ENCODE measurements at regions not wholly inside any gene's neighbourhood (a gene's known extent, or its start where the extent isn't known, plus 50 kb on each side); places are given as distances from the start of the nearest gene placed in this dataset.

DNA sequence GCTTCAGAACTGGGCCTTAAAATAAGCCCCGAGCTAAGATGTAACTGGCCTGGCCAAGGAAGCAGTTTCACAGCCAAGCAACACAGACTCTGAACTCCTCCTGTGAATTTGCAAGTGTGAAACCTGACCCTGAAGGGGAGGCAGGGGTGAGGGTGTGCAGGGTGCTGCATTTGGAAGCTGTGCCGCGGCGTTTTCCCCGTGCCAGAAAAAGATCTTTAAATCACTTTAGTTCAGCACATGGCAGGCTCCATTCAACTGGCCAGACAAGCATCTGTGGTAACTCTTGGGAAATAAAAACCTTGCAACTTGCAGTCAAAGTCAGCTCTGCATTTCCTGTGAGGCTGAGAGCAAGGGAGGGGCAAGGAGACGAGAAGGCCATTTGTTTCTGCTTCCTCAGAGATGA is 209.3 kb upstream of the SOX11 start:
- DNase-seq (ENCODE audit: low spot score) = no peak

GRCh38 chr2:5484868-5485267 is 207.3 kb upstream of the SOX11 start:
- DNase-seq (ENCODE audit: low spot score) = no peak

DNA sequence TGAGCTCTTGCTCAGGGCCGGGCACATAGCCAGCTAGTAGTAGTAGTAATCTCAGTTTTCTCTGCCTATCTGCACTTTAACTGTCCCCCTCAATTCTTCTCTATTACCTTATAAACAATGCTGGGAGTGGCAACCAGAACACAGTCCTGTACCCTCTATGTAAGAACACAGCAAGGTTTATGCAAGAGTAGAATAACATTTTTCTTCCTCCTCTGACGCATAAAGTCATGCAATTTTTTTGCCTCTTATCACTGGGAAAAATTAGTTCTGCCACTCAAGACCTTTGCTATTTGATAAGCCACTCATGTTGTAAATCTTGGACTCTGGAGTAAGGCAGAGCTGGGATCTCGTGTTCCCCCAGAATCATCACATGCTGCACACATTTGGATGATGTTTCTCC is 200.7 kb upstream of the SOX11 start:
- no peak for DNase-seq (ENCODE audit: low spot score)

DNA sequence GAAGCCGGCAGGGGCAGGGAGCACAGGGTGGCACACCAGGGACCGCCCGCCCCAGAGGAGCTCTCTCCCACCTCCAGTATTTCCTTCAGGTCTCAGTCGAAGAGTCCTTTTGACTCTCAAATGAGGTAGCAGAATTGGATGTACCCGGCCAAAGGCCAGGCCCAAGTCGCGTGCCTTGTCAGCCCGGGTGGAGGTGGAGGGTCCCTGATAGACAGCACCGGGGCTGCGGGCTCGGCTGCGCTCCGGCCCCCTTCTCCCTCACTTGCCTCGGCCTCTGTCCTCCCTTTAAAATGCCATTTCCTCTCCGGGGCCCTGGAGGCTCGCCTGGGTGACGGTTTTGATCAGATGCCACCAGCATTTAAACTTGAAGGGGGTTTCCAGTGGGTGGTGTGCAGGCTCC is 198.9 kb upstream of the SOX11 start:
- DNase-seq (ENCODE audit: low spot score) = no peak

- no peak for DNase-seq (ENCODE audit: low spot score)
These were observed 198.0 kb upstream of the SOX11 start for GRCh38 chr2:5494212-5494611.

DNA sequence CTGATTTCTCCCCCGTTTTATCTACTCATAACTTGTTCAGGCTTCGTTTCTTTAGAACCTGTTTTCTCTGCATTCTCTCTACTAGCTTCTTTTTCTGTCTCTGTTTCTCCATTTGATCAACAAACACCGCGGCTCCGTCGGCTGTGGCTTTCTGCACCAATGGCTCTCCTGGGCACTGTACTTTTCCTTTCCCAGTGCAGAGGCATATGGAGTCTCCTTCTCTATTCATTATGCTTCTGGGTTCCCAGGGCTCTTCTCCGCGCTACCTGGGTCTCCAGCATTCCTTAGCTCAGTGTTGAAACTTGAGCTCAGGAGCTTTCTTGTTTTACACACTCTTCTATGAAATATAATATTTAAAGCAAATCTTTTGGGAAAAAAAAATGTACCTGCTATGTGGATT is 196.6 kb upstream of the SOX11 start:
- no peak for DNase-seq (ENCODE audit: low spot score)

GRCh38 chr2:5497874-5498273 is 194.3 kb upstream of the SOX11 start:
- no peak for DNase-seq (ENCODE audit: low spot score)

DNA sequence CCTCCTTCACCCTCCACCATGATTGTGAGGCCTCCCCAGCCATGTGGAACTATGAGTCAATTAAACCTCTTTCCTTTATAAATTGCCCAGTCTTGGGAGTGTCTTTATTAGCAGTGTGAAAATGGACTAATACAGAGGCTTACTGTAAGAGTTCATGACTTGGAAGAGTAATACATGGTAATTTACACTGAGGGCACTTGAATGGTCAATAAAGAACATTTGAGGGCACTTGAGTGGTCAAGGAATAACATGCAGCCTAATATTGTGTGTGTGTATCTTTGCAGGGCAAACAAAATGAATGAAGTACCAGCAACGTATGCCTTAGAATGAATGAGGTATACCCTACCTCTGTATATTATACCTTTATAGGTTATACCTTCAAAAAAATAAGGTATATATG is 190.4 kb upstream of the SOX11 start:
- DNase-seq (ENCODE audit: low spot score) = no peak

DNA sequence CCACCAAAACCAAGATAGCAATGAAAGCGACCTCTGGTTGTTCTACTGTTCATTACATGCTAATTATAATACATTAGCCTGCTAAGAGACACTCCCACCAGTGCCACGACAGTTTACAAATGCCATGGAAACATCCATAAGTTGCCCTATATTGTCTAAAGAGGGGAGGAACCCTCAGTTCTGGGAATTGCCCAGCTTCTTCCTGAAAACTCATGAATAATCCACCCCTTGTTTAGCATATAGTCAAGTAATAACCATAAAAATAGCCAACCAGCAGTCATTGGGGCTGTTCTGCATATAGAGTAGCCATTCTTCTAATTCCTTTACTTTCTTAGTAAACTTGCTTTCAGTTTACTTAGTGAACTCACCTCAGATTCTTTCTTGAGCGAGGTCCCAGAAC is 189.8 kb upstream of the SOX11 start:
- DNase-seq (ENCODE audit: low spot score) = no peak

DNA sequence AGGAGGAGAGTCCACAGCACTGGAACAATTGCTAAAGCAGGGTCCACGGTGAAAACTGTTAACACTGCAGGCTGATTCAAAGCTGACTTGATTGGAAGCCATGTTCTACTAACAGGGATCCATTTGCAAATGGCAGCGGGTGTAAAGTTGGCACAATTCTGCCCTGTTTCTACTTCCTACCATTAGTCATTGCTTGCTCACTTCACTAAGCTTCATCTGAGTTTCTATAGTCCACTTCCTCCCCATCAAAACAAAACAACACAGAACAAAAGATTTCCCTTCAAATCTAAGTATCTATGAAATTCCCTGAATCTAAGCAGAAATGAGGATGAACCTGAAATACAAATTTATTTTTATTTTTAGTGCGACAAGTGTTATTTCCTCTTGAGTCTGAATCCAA is 187.4 kb upstream of the SOX11 start:
- DNase-seq (ENCODE audit: low spot score) = no peak

- DNase-seq (ENCODE audit: low spot score) = no peak
These were observed 184.8 kb upstream of the SOX11 start for GRCh38 chr2:5507367-5507766.

- DNase-seq (ENCODE audit: low spot score) = no peak
These were observed 182.8 kb upstream of the SOX11 start for GRCh38 chr2:5509362-5509761.

DNA sequence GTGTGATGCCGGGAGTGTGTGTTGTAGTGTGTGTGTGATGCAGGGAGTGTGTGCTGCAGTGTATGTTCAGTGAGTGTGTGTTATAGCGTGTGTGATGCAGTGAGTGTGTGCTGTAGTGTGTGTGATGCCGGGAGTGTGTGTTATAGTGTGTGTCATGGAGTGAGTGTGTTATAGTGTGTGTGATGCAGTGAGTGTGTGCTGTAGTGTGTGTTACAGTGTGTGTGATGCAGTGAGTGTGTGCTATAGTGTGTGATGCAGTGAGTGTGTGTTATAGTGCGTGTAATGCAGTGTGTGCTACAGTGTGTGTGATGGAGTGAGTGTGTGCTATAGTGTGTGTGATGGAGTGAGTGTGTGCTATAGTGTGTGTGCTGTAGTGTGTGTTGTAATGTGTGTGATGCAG is 182.1 kb upstream of the SOX11 start:
- no peak for DNase-seq (ENCODE audit: low spot score)

DNA sequence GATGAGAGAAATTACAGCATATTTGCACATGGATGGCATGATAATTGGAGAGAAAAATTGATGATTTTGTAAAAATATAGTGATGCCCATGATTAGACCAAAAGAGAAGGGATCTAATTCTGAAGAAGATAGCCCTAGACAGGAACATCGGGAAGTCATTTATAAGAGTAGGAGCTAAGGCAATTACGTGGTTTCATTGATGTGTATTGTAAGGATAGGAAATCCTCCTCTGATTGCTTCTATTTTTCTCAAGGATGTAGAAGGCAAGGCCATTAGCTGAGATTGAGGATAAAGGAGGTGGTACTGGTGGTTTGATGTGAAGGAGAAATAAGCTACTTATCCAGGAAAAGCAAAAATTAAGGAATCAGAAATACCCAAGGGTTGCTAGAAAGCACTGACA is 176.5 kb upstream of the SOX11 start:
- no peak for DNase-seq (ENCODE audit: low spot score)

DNA sequence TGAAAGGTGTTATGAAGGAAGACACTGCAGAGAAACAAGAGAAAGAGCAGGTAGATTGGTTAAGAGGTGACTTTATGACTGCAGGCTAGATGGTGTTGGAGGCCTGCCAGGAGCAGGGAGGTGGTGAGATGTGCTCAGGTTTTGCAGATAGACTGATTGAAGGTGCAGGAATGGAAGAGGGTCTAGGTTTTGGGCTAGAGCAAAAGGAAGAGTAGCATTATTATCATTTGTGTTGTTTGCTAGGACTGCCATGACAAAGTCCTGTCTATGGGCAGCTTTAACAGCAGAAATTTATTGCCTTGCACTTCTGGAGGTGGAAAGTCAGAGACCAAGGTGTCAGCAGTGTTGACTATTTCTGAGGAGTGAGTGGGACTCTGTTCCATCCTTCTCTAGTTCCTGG is 172.9 kb upstream of the SOX11 start:
- no peak for DNase-seq (ENCODE audit: low spot score)

DNA sequence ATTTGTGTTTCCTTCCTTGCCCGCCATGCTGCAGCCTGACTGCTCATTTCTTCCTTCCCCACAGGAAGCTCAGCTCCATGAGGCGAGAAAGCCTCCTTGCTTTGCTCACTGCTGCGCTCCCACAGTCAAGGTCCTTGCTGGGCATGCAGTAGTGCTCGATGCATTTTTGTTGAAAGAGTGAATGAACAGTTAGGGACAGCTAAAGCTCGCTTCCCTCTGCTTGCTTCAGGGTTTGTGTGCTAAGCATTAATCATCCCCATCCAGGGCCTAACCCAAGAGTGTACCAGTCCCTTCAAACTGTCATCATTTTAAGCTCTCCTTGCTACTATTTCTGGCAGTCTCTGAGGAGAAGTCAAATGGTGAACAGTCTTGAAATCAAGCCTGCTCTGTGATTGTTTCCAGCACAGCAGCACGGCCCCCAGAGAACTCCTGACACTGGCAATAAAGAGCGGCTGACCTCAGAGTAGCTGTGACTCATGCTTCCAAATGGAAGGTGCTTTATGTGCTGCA is 171.7 kb upstream of the SOX11 start:
- no peak for DNase-seq (ENCODE audit: low spot score)

DNA sequence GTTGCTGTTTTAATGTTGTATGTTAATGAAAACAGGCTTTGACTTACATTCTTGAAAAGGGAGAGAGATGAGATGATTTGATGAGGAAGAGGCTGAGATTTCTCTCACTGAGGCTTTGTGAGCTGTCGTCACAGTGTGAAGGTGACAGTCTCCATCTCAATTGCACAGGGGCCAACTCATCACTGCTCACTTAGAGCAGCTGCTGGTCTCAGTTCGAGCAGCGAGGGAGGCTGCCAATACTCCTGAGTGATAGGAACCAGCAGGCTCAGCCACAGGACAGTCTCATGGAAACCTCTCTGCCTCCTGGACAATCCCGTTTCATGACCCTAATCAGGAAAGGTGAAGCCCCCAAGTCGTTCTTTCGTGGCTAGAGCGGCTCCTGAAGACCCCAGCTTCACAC is 170.7 kb upstream of the SOX11 start:
- DNase-seq (ENCODE audit: low spot score) = no peak

DNA sequence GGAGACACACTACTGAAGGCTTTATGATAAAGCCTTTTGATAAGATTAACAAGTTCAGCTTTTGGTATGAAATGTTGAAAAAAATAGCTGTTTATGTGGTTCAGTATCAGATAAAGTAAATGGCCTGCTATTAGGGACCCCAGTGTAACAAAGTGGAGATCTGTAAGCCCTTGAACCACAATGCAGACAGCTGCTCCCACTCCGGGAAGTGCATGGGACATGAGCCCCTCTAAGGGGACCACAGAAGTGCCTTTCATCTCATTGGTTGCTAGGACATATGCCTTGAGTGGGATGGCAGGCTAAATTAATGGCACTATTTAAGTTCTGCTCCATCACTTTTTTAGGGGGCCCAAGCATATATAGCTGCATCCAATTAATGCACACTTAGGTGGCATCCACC is 167.6 kb upstream of the SOX11 start:
- DNase-seq (ENCODE audit: low spot score) = no peak

DNA sequence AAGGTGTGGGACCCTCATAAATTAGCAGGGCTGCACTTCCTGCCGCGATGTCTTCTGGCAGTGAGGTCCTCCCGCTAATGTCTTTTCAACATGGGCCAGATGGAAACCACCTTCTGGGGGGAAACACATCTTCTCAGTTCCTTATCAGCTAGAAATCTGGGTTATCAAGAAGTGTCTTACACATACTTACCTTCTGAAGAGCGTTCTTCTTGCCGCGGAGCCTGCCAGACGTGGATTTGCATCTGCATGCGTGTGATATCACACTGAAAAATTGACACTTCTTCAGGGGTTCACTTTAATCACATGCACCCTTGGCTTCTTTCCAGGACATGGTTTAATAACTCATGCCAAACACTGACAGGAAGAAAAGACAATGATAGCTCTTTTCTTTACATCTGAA is 163.5 kb upstream of the SOX11 start:
- DNase-seq (ENCODE audit: low spot score) = no peak

- DNase-seq (ENCODE audit: low spot score) = no peak
These were observed 162.0 kb upstream of the SOX11 start for GRCh38 chr2:5530011-5530696.

GRCh38 chr2:5535301-5535700 is 156.9 kb upstream of the SOX11 start:
- no peak for DNase-seq (ENCODE audit: low spot score)

GRCh38 chr2:5537180-5537688 is 154.9 kb upstream of the SOX11 start:
- DNase-seq (ENCODE audit: low spot score) = no peak

GRCh38 chr2:5538313-5538712 is 153.9 kb upstream of the SOX11 start:
- no peak for DNase-seq (ENCODE audit: low spot score)

- DNase-seq (ENCODE audit: low spot score) = no peak
These were observed 153.4 kb upstream of the SOX11 start for GRCh38 chr2:5538772-5539171.

Measured in globus pallidus (tissue), 1 donor.